HG03175 (cell line): ENCODE measurements at regions not wholly inside any gene's neighbourhood (a gene's known extent, or its start where the extent isn't known, plus 50 kb on each side); places are given as distances from the start of the nearest gene placed in this dataset.
A peak's percentile ranks its signal among the peaks of the same experiment; 100 is the strongest.

Experiments used
- ATAC-seq: cut with Tn5 transposase; IDR thresholded peaks from one replicate; pipeline ENCODE4 v1.9.1; 2021; ENCODE audit warnings: mild to moderate bottlenecking, moderate library complexity; ENCODE audit not compliant: unreplicated experiment

DNA sequence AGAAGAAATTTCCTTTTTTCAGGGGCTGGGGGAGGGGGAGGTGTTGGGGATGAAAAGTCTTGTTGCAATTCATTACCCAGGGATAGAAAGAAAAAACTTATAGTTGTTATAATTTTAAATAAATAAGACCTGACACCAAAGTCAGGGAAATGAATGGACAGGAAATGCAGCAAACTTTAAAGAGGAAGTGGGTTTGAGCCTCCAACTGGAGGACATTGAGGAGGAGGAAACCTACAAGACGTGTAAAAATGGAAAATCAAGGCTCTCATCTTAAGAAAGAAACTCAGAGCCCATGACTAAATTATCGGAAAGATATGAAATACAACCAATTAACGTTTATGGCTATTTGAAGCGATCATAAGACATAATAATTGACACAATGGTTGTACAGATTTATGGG lies 54.4 kb downstream of the NIBAN1 start:
- ATAC-seq, result no peak

DNA sequence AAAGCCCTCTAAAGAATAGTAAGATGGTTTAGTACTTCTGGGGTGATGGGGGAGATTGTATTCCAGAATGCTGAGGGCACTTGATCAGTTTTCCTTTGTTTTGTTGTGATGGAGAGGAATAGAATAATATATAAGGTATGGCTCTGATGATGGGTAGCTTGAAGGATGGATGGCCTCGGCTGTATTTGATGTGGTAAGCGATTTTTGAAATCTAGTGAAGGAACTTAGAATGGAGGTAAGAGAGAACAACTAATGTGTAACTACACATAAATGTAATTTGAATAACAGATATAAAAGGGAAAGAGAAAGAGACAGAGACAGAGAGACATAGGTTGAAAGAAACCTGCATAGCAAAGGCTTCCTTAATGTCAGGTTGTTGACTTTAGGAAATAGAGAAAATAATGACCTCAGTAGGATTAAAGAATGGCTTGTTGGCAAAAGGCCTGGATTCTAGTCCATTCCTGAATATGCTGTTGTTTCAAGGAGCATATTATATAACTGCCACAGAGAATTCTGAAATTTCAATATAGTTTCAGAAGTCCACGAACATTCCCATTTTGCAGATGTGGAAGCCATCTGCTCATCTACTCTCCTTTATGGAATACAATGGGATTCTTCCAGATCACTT lies 58.7 kb downstream of the NIBAN1 start:
- no peak for ATAC-seq

DNA sequence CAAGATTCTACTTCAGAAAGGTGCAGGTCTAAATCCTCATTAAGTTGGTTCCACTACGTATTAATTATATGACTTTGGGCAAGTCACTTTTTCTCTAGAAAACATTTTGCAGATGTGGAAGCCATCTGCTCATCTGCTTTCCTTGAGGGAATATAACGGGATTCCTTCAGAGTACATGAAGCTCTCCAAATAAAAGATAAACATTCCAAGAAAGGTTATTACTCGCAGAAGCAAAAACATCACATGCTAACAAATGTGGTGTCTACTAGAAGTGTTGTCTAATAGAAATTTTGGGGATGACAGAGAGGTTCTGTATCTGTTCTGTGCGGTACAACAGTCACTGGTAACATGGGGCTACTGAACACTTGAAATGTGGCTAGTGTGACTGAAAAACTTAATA lies 60.2 kb downstream of the NIBAN1 start:
- no peak for ATAC-seq

DNA sequence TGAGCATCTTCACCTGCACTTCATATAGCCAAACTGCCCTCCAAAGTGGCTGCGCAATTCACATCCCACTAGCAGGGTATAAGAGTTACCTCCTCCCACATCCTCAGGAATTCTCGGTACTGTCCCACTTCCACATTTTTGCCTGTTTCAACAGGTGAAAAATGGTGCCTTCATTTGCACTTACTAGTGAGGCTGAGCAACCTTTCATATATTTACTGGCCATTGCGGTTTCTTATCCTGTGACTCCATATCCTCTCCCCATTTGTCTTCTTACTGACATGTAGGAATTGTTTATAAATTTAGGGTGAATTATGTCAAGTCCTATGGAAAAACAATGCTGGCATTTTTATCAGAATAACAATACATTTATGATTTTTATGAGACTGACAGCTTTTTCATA lies 61.9 kb downstream of the NIBAN1 start:
- no peak for ATAC-seq

DNA sequence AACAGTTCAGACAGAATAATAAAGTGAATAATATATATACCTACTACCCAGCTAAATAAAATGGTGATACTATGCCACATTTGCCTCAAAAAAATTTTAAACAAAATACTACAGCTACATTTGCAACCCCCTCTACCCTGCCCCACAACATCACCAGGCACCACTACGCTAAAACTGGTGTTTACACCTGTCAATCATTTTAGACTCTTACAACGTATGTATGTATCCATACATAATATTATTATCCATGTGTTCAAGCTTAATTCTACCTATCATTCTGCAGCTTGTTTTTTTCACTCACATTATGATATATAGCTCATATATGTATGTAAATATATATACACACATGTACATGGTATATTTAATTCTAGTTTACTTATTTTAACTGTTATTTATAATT lies 62.5 kb downstream of the NIBAN1 start:
- ATAC-seq, result no peak

DNA sequence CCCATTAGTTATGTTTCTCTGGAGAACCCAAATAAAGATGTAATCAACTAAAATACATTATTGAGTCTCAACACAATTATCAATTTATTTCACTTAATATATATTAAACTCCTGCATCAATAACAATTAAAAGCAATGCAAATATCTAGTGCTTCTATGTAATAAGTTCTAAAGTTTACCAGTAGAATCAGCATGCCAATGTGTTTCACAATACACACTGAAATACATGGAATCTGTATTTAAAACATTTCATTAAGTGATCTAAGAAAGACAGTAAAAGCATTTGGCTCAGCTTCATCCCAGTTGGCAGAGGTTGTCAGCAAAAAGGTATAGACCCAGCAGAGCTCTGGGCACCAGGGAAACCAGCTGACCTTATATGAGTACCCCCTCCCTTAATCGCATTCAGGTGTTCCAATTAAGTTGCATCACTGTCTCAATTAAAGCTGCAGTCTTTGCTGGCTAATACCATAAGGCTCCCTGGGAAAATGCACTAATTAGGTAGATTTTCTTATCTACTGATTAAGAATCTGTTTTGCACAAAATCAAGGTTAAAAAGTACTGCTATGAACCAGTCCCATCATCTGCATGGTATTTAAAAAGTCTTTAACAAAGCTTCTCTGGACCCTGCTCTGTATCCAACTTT lies 63.1 kb downstream of the NIBAN1 start:
- no peak for ATAC-seq

DNA sequence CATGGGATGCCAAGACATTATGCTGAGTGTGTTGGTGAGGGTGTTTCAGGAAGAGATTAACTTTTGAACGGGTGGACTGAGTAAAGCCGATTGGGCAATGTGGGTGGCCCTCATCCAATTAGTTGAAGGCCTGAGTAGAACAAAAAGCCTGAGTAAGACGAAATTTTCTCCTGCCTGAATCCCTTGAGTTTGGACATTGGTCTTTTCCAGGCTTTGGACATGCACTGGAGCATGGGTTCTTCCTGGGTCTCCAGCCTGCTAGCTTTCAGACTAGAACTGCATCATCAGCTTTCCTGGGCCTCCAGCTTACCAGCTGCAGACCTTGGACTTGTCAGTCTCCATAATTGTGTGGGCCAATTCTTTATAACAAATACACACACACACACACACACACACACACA lies 63.6 kb downstream of the NIBAN1 start:
- ATAC-seq, result no peak

DNA sequence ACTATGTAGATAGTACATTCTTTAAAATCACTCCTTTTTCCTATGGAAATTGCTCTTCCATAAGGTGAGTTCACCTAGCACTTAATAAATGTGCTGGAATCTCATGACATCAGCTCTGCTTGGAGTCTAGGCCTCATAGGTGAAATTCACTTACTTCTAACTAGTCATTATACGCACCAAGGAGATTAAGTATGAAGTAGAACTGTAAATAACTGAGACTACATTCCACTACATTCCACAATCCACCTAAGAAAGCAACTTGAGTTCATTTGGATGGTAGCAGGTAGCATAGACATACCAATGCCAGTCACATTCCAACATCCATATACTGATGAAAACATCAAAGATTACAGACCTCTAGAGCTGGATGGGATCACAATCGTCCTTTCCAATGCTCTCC lies 64.3 kb downstream of the NIBAN1 start:
- no peak for ATAC-seq

DNA sequence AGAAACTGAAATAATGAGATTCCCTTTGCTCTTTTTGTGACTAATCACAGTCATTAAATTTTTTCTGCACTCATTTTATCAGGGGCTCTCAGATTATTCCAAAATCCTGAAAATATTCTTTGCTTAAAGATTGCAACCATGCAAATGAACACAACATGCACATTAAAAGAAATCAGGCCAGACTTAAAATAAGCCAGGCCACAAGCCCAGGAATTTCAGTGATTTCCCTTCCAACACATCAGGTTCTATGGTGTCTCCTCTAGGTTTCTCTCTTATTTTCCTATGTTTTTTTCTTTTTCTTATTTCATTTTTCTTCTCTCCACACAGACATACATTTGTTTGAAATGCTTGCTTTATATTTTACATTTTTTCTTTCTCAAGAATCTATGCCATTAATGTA lies 65.3 kb downstream of the NIBAN1 start:
- ATAC-seq, result no peak

DNA sequence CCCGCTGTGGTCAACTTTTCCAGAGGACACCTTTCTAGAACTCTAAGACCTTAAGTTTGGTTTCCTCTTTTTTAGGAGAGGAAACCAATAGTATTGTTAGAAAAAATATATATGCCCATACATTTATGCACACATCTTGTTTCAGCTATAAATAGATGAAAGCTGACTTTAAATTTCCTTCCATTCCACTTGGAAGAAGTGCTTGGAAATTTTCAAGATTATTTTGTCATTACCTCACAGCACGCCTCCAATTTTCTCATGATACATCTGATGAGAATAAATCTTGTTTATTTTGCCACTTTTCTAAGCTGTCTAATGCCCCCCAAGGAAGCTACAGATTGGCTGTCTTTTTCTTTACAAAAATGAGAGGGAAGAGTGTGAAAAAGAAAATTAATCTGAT lies 65.8 kb downstream of the NIBAN1 start:
- ATAC-seq, result no peak

DNA sequence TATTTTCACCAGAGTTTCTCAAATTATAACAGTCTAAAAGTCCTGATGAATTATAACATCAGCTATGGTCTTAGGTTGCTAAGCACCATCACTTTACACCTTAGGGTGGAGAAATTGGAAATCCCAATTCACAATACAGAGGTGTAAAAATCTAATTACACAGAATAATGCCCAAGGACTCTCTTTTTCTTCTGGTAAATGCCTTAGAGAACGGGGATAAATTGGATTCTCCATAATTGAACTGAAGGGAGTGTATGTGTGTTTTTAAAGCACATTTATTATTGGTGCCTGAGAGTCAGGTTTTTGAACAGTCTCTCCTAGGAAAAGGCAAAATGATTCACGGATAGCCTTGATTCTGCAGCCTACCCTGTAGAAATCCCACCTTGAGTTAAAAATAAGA lies 66.8 kb downstream of the NIBAN1 start:
- no peak for ATAC-seq

DNA sequence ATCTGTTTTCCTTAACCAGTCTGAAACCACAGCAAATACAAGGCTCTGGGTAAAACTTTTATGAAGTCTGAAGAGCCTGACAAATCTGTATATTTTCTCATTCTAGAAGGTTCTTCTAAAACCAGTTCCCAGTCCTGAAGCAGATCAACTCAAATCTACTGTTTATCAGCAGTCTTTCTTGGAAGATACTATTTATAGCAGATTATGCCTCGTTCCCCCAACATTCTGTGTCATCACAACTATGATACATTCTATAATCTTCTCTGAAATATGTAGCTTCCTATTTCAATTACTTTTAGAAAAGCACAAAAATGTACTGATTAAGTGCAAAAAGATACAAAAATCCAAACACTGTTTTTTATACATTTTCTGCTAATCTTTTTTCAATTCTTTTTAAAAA lies 67.5 kb downstream of the NIBAN1 start:
- ATAC-seq, result no peak

DNA sequence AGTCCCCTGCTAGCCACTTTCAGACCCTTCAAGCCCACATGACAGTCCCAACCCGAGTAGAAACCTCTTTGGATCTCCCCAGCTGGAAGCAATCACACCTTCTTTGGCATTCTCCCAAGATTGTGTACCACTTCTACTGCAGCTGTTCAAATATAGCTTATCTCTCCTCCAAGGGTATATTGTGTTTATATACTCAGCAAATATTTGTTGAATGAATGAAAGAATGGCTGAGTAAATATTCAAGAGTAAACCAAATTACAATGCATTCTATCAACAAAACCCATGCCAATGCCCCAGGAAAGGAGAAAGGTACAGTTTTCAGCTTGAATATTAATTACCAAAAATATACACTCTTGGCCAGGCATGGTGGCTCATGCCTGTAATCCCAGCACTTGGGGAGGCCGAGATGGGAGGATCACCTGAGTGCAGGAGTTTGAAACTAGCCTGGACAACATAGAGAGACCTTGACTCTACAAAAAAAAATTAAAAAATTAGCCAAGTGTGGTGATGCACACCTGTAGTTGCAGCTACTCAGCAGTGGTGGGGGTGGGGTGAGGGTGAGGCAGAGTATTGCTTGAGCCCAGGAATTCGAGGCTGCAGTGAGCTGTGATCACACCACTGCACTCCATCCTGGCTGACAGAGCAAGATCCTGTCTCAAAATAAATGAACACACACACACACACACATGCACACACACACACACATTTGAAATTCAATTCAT lies 68.5 kb downstream of the NIBAN1 start:
- peak; percentile 29 for ATAC-seq

DNA sequence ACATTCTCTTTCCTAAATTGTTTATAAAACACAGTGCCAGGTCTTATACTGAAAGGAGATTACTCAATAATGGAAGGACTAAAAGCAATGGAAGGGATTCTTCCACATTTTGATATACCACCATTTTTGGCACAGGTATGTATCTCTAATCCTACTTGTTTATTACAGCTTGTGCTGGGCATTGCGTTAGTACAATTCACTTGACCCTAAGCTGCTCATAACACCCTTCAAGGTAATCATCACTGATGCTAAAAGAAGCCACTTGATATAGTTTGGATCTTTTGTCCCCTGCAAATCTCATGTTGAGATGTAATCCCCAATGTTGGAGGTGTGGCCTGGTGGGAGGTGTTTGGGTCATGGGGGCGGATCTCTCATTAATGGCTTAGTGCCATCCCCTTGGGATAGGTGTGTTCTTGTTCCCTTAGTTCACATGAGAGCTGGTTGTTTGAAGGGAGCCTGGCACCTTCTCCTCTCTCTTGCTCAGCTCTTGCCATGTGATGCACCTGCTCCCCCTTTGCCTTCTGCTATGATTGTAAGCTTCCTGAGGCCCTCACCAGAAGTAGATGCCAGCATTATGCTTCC lies 71.1 kb downstream of the NIBAN1 start:
- no peak for ATAC-seq

DNA sequence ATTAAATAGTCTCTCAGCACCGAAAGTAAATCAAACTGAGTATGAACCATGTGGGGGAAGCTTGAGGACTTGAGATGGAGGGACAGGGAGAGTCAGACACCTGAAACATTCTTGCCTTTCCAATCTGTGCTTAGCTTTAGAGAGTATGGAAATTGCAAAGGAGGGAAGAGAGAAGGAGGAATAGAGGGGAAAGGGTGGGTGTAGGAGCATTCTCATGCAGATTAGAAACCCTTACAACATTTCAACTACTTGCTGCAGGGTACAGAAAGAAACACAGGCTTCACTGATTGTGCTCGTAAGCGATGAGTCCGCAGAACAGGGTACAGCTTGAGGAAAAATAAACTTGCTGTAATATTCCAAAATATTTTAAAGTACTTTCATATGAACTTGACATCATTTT lies 73.8 kb downstream of the NIBAN1 start:
- ATAC-seq, result no peak

DNA sequence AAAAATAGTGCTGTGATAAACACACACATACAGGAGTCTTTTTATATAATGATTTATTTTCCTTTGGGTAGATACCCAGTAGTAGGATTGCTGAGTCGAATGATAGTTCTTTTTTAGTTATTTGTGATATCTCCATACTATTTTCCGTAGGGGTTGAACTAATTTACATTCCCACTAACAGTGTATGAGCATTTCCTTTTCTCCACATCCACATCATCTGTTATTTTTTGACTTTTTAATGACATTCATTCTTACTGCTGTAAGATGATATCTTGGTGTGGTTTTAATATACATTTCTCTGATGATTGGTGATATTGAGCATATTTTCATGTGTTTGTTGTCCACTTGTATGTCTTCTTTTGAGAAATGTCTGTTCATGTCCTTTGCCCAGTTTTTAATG lies 78.3 kb downstream of the NIBAN1 start:
- no peak for ATAC-seq

DNA sequence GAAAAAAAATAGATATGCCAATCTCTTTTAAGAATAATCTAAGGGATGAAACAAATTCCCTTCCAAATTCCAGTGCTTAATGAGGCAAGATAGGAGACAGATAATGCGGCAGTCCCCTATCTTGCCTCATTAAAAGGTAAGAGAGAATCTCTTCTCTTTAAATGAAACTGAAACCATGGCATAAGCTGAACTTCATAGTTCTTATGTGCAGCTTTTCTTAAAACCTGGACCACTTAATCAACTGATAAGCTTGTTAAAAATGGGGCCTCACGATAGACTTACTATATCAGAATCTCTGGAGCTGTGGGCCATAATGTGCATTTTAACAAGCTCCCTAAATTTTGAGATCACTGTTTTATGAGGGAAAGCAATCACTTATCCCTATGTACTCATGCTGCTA lies 79.2 kb downstream of the NIBAN1 start:
- ATAC-seq, result no peak

DNA sequence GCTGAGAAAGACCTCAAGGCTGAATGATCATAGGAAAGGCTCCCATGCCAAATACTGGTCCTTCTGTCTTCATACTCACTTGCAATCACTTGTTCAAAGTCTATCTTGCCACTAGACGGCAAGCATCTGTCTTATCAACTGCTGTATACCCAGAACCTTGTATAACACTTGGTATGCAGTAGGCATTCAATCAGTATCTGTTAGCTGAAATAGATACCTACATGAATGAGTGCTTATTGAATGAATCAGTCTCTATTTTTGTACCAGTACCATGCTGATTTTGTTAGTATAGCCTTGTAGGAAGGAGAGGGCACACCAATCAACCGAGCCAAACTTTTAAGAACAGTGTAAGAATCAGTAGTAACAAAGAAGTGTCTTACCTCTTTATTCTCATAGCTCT lies 80.6 kb downstream of the NIBAN1 start:
- ATAC-seq, result no peak

DNA sequence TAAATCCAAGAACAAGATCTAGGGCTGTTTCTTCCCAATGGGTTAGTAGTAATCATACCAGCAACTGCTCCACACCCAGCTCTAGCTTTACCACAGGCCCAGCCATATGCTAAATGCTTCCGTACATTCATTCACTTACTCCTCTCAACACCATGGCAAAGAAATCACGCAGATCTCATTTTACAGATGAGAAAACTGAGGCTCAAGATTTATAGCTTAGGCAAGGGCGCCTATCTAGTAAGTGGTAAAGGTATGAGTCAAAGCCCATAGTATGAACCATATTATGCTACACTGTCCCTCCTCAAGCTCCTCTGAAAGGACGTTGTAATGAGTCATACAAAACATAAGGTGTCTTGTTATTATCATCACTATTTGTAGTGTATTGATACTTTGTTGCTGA lies 82.2 kb downstream of the NIBAN1 start:
- ATAC-seq, result peak; percentile 83

DNA sequence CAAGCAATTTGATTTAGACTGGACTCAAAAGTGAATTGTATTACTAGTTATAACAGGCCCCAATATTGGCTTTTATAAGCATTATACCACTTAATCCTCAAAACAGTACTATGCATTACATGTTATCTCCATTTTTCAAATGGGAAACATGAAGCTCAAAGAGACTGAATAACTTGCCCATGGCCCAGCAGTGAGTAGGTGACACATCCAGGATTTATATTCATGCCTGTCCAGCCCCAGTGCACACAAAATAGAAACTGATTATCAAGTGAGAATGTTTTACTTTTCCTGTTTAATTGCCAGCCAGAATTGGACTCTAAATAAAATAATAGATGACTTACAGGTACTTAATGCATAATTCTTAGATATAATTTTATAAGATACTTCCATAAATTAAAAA lies 82.9 kb downstream of the NIBAN1 start:
- no peak for ATAC-seq

DNA sequence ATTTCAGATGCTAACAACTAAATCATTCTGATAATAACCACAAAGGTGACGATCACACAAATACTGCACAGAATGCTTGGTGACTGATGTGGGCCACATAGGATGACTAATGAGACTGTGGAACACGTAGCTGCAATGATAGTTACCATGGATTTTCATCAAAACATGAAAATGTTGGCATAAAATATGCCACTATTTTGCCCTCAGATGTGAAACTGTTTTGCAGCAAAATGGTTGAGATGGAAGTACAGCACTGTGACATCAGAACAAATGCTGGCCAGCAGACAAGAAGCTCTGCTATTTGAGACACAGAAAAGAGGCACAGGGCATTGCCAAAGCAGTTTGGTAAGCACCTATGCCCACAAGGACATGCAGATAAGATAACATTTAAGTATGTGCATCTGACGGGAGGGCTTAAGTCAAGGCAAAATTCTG lies 83.8 kb downstream of the NIBAN1 start:
- no peak for ATAC-seq

DNA sequence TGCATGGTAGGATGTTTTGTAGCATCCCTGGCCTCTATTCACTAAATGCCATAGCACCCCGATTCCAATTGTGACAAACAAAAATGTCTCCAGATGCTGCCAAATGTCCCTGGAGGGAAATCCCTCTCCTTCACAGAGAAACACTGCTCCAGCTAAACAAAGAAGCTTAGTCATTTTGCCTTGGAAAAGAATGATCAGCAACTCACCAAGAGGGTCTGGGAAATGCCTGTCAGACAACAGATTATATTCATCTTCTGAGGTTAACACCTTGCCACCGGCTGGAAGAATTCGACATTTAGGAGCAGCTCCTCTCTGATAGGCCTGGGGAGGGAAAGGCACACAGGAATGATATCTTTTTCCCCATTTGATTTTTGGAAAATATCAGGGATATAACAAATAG lies 84.4 kb downstream of the NIBAN1 start:
- ATAC-seq, result no peak
